ENCODE measurements at regions not wholly inside any gene's neighbourhood (a gene's known extent, or its start where the extent isn't known, plus 50 kb on each side); places are given as distances from the start of the nearest gene placed in this dataset.
"Not testable (repeated sequence)": the region's sequence is repeated elsewhere in the genome, so short reads cannot be mapped to it uniquely, and the experiment has no call there.

DNA sequence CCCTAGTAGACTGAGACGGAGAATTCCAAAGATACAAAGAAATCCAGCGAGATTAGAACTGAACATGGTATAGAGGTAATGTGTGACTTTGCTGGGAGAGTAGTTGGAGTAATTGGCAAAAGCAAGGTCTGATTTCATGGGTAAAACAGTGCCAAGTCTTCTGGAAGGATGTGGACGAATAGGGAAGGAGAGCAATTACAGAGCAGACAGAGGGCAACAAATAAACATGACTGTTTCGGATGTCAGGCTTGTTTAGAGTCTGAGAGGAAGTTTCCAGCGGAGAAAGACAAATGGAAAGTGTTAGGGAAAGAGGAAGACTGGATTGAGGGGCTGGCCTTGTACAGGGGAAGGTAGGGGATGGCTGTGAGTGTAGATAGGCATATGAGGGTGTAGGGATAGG is 190.4 kb upstream of the ADRA1D start:
- no peaks in the 10 kb centered on the region for H3K36me3 ChIP-seq (ENCODE audit: control insufficient read depth, insufficient read depth, low read length)
- no peak overlapping the region for H3K4me3 ChIP-seq (ENCODE audit: low read depth, low read length)
- TF ChIP-seq, protein P1, sequence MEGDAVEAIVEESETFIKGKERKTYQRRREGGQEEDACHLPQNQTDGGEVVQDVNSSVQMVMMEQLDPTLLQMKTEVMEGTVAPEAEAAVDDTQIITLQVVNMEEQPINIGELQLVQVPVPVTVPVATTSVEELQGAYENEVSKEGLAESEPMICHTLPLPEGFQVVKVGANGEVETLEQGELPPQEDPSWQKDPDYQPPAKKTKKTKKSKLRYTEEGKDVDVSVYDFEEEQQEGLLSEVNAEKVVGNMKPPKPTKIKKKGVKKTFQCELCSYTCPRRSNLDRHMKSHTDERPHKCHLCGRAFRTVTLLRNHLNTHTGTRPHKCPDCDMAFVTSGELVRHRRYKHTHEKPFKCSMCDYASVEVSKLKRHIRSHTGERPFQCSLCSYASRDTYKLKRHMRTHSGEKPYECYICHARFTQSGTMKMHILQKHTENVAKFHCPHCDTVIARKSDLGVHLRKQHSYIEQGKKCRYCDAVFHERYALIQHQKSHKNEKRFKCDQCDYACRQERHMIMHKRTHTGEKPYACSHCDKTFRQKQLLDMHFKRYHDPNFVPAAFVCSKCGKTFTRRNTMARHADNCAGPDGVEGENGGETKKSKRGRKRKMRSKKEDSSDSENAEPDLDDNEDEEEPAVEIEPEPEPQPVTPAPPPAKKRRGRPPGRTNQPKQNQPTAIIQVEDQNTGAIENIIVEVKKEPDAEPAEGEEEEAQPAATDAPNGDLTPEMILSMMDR (IDR thresholded peaks at IDR 0.05; ENCODE audit: insufficient read depth, low read length, poor library complexity, severe bottlenecking), result no peak
- no peak for DNase-seq (ENCODE audit: low read depth)
- no peaks in the 10 kb centered on the region for H3K27me3 ChIP-seq (ENCODE audit: control insufficient read depth, insufficient read depth, low read length)

DNA sequence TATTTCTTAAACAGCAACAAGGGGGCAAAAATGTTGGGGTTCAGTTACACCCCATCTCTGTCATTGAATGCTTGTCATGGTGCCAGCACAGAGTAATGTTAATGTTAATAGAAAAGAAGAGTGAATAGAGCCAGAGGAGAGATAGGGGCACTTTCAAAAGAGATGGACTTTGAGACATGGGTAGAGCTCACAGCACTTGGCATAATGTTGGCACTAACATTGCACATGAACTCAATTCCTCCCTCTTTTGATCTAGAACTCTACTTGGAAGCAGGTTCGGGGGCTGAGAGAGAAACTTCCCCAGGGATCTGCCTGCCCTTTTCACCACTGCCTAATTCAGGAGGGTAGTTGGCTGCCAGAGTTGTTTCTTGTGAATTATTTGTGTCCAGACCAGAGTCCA is 188.0 kb upstream of the ADRA1D start:
- TF ChIP-seq, protein P1 (IDR thresholded peaks at IDR 0.05; ENCODE audit: insufficient read depth, low read length, poor library complexity, severe bottlenecking), result no peak
- Histone ChIP-seq H3K36me3 (ENCODE audit: control insufficient read depth, insufficient read depth, low read length) (no peaks in the 10 kb centered on the region), H3K4me3 (ENCODE audit: low read depth, low read length) (no peak overlapping the region), H3K27me3 (ENCODE audit: control insufficient read depth, insufficient read depth, low read length) (no peaks in the 10 kb centered on the region)
- no peak for DNase-seq (ENCODE audit: low read depth)

DNA sequence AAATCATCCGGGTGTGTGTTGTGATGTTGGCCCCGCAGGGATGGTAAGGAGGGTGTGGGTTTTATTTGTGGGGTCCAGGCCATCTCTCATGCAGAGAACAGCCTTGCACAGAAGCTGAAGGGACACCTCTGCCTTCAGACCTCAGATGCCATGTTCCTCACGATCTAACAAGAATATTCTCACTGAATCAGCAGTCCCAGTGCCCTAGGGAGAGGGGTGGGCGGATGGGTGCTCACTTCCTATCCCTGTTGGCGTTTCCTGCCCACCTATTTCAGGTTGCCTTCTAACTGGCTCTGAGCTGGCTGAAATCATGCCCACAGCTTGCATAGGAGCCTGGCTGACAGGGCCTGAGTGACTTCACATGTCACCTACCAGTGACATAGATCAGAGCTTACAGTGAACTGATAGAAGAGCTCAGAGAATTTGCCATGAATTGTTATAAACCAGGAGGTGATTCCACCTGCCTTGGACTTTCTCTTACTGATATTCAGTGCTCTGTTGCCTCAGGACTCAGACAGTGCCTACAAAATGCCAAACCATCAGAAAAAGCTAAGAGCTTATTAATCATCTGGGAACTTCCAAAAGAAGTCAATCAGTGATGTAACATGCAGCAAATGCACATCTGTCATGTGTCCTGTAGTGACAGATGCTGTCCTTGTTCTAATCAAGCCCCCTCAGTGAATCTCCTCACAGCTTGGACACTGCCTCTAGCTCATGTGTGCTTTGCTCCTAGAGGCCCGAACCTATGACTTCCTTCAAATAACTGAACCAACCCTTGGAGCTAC is 186.8 kb upstream of the ADRA1D start:
- Histone ChIP-seq H3K4me3 (ENCODE audit: low read depth, low read length) (no peak overlapping the region), H3K27me3 (ENCODE audit: control insufficient read depth, insufficient read depth, low read length) (no peaks in the 10 kb centered on the region), H3K36me3 (ENCODE audit: control insufficient read depth, insufficient read depth, low read length) (no peaks in the 10 kb centered on the region)
- TF ChIP-seq, protein P1 (IDR thresholded peaks at IDR 0.05; ENCODE audit: insufficient read depth, low read length, poor library complexity, severe bottlenecking), result no peak
- DNase-seq (ENCODE audit: low read depth), result no peak

DNA sequence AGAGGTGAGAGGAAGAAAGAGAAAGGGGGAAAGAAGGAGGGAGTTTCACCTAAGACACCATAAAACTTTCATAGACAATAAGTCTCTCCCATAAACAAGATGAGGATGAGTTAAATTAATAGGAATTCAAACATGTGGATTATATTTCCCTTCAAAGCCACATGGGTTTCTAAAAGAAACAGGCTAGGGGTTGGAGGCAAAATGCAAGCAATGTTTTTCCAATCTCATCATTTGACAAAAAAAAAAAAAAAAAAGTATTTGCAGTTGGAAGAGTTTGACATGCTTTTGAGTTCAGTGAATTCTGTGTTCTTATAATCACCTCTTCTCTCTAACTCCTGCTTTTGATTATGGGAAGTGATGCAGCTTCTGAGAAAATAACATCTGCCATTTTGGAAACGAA is 186.1 kb upstream of the ADRA1D start:
- TF ChIP-seq, protein P1 (IDR thresholded peaks at IDR 0.05; ENCODE audit: insufficient read depth, low read length, poor library complexity, severe bottlenecking), result no peak
- no peaks in the 10 kb centered on the region for H3K27me3 ChIP-seq (ENCODE audit: control insufficient read depth, insufficient read depth, low read length)
- DNase-seq (ENCODE audit: low read depth), result no peak
- H3K36me3 ChIP-seq (ENCODE audit: control insufficient read depth, insufficient read depth, low read length), result no peaks in the 10 kb centered on the region
- H3K4me3 ChIP-seq (ENCODE audit: low read depth, low read length), result no peak overlapping the region

DNA sequence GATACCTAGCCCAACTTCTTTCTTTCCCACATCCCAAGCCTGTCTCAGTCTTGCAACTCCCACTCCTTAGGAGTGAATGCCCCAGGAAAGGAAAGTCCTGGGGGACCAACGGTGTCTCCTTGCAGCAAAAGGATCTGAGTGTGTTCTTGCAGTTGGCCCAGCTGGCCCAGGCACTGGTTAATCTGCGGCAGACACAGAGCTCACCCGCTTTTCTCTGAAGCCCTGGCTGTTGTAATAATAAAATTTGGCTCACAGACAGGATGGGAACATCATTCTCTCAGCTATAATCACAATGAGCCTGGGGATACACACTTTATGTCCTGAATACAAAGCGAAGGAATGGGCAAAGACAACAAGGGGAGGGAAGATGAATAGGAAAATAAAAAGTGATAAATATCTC is 185.6 kb upstream of the ADRA1D start:
- no peaks in the 10 kb centered on the region for H3K27me3 ChIP-seq (ENCODE audit: control insufficient read depth, insufficient read depth, low read length)
- no peaks in the 10 kb centered on the region for H3K36me3 ChIP-seq (ENCODE audit: control insufficient read depth, insufficient read depth, low read length)
- no peak overlapping the region for H3K4me3 ChIP-seq (ENCODE audit: low read depth, low read length)
- TF ChIP-seq, protein P1 (IDR thresholded peaks at IDR 0.05; ENCODE audit: insufficient read depth, low read length, poor library complexity, severe bottlenecking), result no peak
- no peak for DNase-seq (ENCODE audit: low read depth)

DNA sequence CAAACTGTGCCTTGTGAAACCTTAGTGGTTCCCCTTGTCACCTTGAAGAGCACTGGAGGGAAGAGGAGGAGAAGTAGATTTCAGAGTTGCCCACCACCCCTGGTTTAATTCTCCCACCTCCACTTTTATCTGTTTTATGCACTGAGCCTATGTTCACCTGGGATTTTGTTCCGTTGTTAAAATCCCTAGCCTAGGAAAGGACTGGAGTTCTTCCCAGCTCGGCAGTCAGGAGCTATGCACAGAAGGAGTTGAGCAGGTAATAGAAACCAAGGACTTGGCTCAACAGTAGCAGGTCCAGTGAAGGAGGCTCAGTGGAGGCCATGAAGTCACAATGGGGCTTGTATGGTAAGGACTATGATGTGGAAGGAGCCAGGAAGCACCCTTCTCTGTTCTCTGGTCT is 182.4 kb upstream of the ADRA1D start:
- TF ChIP-seq, protein P1 (IDR thresholded peaks at IDR 0.05; ENCODE audit: insufficient read depth, low read length, poor library complexity, severe bottlenecking), result no peak
- no peaks in the 10 kb centered on the region for H3K27me3 ChIP-seq (ENCODE audit: control insufficient read depth, insufficient read depth, low read length)
- no peak overlapping the region for H3K4me3 ChIP-seq (ENCODE audit: low read depth, low read length)
- DNase-seq (ENCODE audit: low read depth), result no peak
- H3K36me3 ChIP-seq (ENCODE audit: control insufficient read depth, insufficient read depth, low read length), result no peaks in the 10 kb centered on the region

DNA sequence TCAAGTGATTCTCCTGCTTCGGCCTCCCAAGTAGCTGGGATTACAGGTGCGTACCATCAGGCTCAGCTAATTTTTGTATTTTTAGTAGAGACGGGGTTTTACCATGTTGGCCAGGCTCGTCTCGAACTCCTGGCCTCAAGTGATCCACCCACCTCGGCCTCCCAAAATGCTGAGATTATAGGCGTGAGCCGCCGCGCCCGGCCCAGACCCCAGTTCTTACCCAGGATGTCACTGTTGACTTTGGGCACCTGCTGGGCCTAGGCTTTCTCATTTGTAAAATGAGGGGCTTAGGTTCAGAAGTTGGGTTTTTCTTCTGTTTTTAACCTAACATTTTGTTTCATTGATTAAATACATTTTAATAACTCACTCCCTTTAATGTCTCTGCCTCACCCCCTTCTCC is 181.7 kb upstream of the ADRA1D start:
- DNase-seq (ENCODE audit: low read depth); H3K36me3 ChIP-seq (ENCODE audit: control insufficient read depth, insufficient read depth, low read length): not testable (repeated sequence)

More for the DNA sequence above, 181.7 kb upstream of the ADRA1D start:
- not testable (repeated sequence) for H3K27me3 ChIP-seq (ENCODE audit: control insufficient read depth, insufficient read depth, low read length); H3K4me3 ChIP-seq (ENCODE audit: low read depth, low read length)
